ENCODE measurements at regions not wholly inside any gene's neighbourhood (a gene's known extent, or its start where the extent isn't known, plus 50 kb on each side); places are given as distances from the start of the nearest gene placed in this dataset.

GRCh38 chr4:134798573-134798972, 597.0 kb upstream of the PABPC4L start:
- H3K27ac ChIP-seq = no peak overlapping the region
- no peak for TF ChIP-seq CTCF (conservative IDR thresholded peaks at IDR 0.05)
- TF ChIP-seq ZFX (IDR thresholded peaks at IDR 0.05) = no peak

- no peak overlapping the region for H3K27ac ChIP-seq
- TF ChIP-seq CTCF (conservative IDR thresholded peaks at IDR 0.05) = no peak
- no peak for TF ChIP-seq ZFX (IDR thresholded peaks at IDR 0.05)
Measured at GRCh38 chr4:134787315-134787714, 585.7 kb upstream of the PABPC4L start.

- TF ChIP-seq ZFX (IDR thresholded peaks at IDR 0.05) (no peak), CTCF (conservative IDR thresholded peaks at IDR 0.05) (no peak)
- no peak overlapping the region for H3K27ac ChIP-seq
Measured at GRCh38 chr4:134780244-134780643, 578.7 kb upstream of the PABPC4L start.

GRCh38 chr4:134777606-134778005, 576.0 kb upstream of the PABPC4L start:
- TF ChIP-seq ZFX (IDR thresholded peaks at IDR 0.05) = no peak
- peak; percentile 36 for TF ChIP-seq CTCF (conservative IDR thresholded peaks at IDR 0.05)
- no peak overlapping the region for H3K27ac ChIP-seq

- TF ChIP-seq ZFX (IDR thresholded peaks at IDR 0.05) (no peak), CTCF (conservative IDR thresholded peaks at IDR 0.05) (no peak)
- no peak overlapping the region for H3K27ac ChIP-seq
Measured at GRCh38 chr4:134773497-134774000, 572.0 kb upstream of the PABPC4L start.

- TF ChIP-seq CTCF (conservative IDR thresholded peaks at IDR 0.05) (peak; percentile 54), ZFX (IDR thresholded peaks at IDR 0.05) (no peak)
- no peak overlapping the region for H3K27ac ChIP-seq
Measured at GRCh38 chr4:134762053-134762452, 560.5 kb upstream of the PABPC4L start.

GRCh38 chr4:134756421-134756820, 554.8 kb upstream of the PABPC4L start:
- no peak overlapping the region for H3K27ac ChIP-seq
- TF ChIP-seq ZFX (IDR thresholded peaks at IDR 0.05) (no peak), CTCF (conservative IDR thresholded peaks at IDR 0.05) (no peak)
